Stomach (tissue), 4 donors: ENCODE measurements at regions not wholly inside any gene's neighbourhood (a gene's known extent, or its start where the extent isn't known, plus 50 kb on each side); places are given as distances from the start of the nearest gene placed in this dataset.

Experiments
- CTCF ChIP-seq, 7 experiments: fragments of 450-650 bp in 4 of 7; fragments of 200-600 bp in 3 of 7; sonication (generic) in 3 of 7; IDR thresholded peaks; one replicate each; pipeline ENCODE4 v1.5.1; 2016 to 2019; ENCODE audit warnings: antibody characterized with exemption in 7 of 7, control low read depth in 2 of 7, mild to moderate bottlenecking in 1 of 7
- EP300 ChIP-seq: sonication (generic); formaldehyde crosslinking; IDR thresholded peaks from one replicate; pipeline ENCODE4 v1.6.1; 2017; ENCODE audit warnings: antibody characterized with exemption
- POLR2A ChIP-seq, 4 donors: fragments of 450-650 bp; IDR thresholded peaks; one replicate each; pipeline ENCODE4 v1.6.1; 2016; ENCODE audit warnings: antibody characterized with exemption in 4 of 4, control low read depth in 2 of 4, mild to moderate bottlenecking in 1 of 4, moderate library complexity in 1 of 4
- POLR2AphosphoS5 ChIP-seq, 3 donors: sonication (generic); formaldehyde crosslinking; IDR thresholded peaks; one replicate each; pipeline ENCODE4 v1.6.1; 2016; ENCODE audit warnings: antibody characterized with exemption in 3 of 3

DNA sequence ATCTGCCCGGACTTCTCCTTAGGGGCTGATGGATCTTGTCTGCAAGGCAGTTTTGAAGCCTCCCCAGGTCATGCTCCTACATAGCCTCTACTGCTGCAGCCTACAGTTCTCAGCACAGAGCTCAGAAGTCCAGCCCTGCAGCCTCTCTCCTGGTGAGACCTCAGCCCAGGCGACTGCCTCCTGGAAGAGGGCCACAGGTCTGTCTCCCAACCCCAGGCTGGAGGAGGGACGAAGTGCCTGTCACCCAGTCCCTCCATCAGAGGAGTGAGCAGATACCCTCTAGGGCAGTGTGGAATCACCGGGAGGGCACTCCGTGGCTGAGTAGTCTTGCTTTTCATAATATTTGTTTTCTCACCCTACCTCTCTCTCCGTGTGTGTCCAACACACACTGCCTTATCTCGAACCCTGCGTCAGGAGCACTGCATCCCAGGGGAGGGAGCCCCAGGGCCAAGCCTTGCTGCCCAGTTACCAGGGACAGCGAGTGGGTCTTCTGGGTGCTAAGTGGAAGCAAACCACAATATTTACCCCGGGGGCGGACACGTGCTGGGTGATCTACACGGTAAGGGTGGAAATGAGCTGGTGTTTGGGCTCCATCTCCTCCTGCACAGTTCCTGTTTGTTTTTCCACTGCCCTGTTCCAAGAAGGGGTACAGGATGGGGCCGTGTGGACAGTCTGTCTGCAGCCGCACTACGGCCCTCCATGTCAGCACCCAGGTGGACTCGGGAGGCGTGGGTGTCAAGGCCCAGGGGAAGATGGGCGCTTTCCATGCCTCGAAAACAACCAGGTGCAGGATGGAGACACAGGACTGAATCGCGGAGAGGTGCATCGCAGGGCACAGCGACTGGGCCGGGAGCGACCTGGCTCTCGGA, 133.7 kb upstream of the HSD17B12 start:
- TF ChIP-seq POLR2AphosphoS5 (IDR thresholded peaks at IDR 0.05) (no peak), POLR2A (IDR thresholded peaks at IDR 0.05) (no peak), CTCF (IDR thresholded peaks at IDR 0.05) (no peak), EP300 (no peak)
